OCI-LY7 (cell line): ENCODE measurements at regions not wholly inside any gene's neighbourhood (a gene's known extent, or its start where the extent isn't known, plus 50 kb on each side); places are given as distances from the start of the nearest gene placed in this dataset.

Experiments used
- CTCF ChIP-seq: fragments of 200-600 bp; sonication (generic); conservative IDR thresholded peaks from 2 replicates; pipeline ENCODE4 v1.5.1; 2014; ENCODE audit warnings: mild to moderate bottlenecking, antibody characterized with exemption, low read length, moderate library complexity, mixed read lengths
- EZH2phosphoT487 ChIP-seq: fragments of 200-600 bp; sonication (generic); IDR thresholded peaks from 2 replicates; pipeline ENCODE4 v1.6.1; 2018; ENCODE audit warnings: low read depth, borderline replicate concordance, mild to moderate bottlenecking, mixed run types, antibody characterized with exemption, low read length, moderate library complexity, mixed read lengths

GRCh38 chr13:47175172-47175866 lies 278.5 kb upstream of the HTR2A start:
- TF ChIP-seq CTCF, result no peak
- TF ChIP-seq EZH2phosphoT487, result no peak
